CD4-positive, alpha-beta T cell treated with Interleukin-6 at 100 ng/mL for 8 hours (primary cell): ENCODE measurements at regions not wholly inside any gene's neighbourhood (a gene's known extent, or its start where the extent isn't known, plus 50 kb on each side); places are given as distances from the start of the nearest gene placed in this dataset.

ENCODE experiments used
- DNase-seq: peaks from one replicate; pipeline ENCODE4 v3.0.0-alpha.2; 2020; ENCODE audit warnings: mixed read lengths, low spot score

DNA sequence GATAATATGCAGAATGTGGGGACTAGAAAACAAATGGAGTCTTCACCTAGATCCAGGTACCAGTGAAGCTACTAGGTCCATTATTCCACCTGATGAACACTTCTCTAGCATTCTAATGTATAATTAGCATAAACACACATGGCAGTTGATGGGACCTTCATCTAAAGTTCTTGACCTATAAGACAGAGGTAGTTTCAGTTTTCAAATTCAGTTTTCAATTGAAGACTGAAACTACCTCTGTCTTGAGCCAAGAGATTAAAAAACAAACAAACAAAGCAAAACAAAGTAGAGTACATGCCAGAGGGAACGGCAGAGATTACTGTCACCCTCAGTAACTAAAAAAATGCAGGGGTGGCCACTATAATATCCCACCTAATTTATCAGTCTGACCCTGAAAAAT lies 199.9 kb upstream of the NEIL3 start:
- DNase-seq: no peak

DNA sequence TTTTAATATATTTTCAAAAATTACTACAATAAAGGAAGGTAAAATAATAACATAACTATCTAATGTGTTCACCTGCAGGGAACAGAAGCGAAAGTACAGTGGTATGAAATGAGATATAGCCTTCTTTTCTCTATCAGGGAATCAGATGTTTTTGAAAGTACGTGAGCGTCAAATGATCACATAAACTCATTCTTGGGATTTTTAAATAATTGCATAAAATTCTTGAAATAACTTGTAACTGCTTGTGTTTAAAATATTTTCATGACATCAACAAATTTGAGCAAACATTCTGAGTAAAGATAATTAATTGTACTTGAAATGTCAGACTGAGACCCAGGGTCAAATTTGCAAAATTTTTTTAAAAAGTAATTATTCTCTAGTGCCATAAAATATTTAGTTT lies 193.5 kb upstream of the NEIL3 start:
- DNase-seq: no peak

DNA sequence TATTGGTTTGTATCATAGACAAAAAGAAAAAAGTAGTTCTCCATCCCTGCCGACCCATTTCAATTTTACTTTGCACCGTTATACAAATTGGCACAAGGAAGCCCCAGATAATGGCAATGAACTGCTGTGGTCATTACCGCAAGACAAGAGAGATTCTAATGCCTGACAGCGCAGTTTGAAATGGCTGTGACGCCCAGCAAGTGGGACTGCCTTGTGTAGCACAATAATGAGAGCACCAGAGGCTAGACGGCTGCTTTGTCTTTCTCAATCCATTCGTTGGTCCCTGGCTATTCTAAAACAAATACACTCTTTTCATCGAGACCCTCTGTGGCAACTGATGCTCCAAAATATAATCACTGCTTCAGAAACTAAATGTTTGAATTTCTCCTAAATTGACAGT lies 192.4 kb upstream of the NEIL3 start:
- no peak for DNase-seq

DNA sequence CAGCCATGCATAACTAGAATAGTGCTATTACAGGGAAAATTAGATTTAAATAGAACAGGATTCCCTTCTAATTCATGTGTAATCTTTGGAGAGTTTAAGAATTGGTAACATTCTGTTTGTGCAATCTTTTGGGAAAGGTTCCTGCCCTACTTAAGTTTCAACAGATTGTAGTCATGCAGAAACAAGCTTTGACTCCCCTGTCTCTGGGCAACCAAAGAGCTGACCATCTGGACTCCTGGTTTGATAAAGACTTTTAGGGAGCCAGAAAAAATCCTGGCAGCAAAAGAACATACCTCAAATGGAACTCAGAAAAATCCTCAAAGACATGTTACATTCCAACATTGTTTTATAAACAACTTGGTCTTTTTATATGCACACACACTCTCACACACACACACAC lies 191.1 kb upstream of the NEIL3 start:
- no peak for DNase-seq

- DNase-seq: no peak
Observed at GRCh38 chr4:177119021-177119471, 190.6 kb upstream of the NEIL3 start.

DNA sequence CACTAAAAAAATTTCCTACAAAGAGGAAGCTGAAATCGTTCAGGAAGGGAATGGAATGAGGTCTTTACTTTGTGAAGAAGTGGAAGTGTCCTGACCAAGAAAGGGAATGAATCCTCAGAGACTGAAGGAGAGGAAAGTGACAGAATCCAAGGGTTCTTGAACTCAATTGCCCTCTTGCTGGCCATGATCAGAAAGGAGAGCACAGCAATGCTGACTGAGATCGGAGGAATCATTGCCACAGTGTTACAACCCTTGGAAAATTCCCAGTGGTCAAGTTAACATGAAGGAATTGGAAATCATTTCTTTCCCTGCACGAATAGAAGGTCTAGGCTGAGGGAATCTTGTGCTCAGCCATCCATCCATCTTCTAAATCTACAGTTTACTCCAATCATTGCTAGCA lies 190.0 kb upstream of the NEIL3 start:
- no peak for DNase-seq

DNA sequence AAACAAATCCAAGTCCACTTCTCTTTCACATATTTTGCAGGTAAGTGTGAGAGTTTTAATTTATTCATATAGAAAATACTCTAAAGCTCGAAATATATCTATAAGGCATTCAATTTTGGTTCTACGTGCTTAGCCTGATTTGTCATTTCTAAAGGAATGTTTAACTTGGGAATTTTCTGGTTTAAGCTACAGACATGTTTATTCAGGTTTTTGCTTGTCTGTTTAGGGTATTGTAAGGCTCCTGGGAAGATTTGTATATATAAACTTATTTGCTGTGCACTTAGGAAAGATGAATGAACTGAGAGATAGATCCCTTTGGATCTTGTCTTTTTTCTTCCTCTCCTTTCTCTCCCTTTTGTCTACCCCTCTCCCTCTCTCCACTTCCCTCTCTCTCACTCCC lies 185.9 kb upstream of the NEIL3 start:
- DNase-seq: no peak

GRCh38 chr4:177124349-177125064 lies 185.2 kb upstream of the NEIL3 start:
- no peak for DNase-seq

- no peak for DNase-seq
Observed at GRCh38 chr4:177125656-177126055, 184.0 kb upstream of the NEIL3 start.

DNA sequence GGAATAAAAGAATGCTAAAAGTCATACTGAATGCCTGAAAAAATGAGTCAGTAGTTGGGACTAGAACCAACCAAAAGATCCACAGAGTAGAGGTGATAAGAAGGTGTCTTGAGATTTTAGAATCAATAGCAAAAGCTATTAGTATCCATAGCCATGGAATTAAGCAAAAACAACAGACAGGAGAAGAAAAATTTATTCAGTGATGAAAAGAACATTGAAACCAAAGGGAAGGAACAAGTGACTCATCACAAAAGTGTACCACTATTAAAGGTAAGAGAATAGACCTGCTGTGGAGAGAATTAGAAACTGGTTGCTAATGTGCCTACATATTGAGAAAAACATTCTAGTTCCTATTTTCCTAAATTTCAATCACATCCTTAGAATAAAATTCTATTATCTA lies 182.0 kb upstream of the NEIL3 start:
- no peak for DNase-seq

GRCh38 chr4:177128306-177128705 lies 181.4 kb upstream of the NEIL3 start:
- no peak for DNase-seq

DNA sequence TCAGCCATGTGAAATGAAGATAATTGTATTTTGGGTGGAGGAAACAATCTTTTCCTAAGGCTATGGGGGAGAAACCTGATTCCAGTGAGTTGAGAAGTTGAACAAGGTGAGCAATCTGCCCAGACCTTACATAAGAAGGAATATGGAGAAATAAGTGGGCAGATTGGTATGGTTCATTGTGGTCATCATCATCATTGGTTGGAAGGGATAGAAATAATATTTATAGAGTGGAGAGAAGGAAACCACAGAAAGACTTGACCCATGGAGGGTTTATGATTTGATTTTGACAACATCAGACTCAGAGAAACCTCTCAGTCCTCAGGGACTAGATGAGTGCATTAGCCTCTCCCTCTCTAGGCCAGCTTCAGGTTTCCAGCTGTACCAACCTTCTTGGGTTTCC lies 177.9 kb upstream of the NEIL3 start:
- DNase-seq: no peak

- no peak for DNase-seq
Observed at GRCh38 chr4:177147668-177148067, 162.0 kb upstream of the NEIL3 start.

- no peak for DNase-seq
Observed at GRCh38 chr4:177155454-177155853, 154.2 kb upstream of the NEIL3 start.

GRCh38 chr4:177159600-177159999 lies 150.1 kb upstream of the NEIL3 start:
- DNase-seq: no peak

- no peak for DNase-seq
Observed at GRCh38 chr4:177161781-177162180, 147.9 kb upstream of the NEIL3 start.

- DNase-seq: no peak
Observed at GRCh38 chr4:177163532-177163931, 146.1 kb upstream of the NEIL3 start.

DNA sequence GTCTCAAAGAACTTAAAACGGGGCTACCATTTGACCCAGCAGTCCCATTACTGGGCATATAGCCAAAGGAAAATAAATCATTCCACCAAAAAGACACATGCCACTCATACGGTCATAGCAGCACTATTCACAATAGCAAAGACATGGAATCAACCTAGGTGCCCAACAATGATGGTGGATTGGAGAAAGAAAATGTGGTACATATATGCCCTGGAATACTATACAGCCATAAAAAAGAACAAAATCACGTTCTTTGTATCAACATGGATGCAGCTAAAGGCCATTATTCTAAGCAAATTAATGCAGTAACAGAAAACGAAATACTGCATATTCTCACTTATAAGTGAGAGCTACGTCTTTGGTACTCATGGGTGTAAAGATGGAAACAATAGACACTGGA lies 138.1 kb upstream of the NEIL3 start:
- no peak for DNase-seq

GRCh38 chr4:177175473-177175872 lies 134.2 kb upstream of the NEIL3 start:
- no peak for DNase-seq

GRCh38 chr4:177177541-177178081 lies 132.1 kb upstream of the NEIL3 start:
- DNase-seq: no peak

- no peak for DNase-seq
Observed at GRCh38 chr4:177178246-177178645, 131.4 kb upstream of the NEIL3 start.

- DNase-seq: no peak
Observed at GRCh38 chr4:177182166-177182565, 127.5 kb upstream of the NEIL3 start.

GRCh38 chr4:177182728-177183127 lies 126.9 kb upstream of the NEIL3 start:
- no peak for DNase-seq

DNA sequence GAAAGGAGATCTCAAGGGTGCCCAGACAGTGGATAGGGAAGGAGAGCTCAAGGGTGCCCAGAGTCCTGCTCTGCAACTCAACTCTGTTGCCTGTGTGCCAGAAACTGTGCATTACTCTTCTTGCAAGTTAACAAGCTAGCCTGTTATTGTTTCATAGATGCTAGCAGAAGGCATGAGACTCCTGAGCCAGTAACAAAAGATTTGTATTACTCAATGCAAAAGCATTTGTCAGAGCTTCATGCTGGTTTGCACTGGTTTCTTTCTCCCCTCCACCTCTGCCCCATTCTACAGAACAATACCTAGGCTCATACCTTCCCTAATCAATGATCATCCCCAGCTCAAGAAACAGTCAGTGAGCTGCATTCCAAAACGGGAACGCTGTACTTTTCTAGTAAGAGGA lies 124.5 kb upstream of the NEIL3 start:
- DNase-seq: no peak
